Psoas muscle (tissue), 7 donors: ENCODE measurements at regions not wholly inside any gene's neighbourhood (a gene's known extent, or its start where the extent isn't known, plus 50 kb on each side); places are given as distances from the start of the nearest gene placed in this dataset.

Source experiments
- ATAC-seq, 4 donors: fragments of 200-7000 bp; cut with Tn5 transposase; one replicate each; pipeline ENCODE4 v1.9.1; 2020; ENCODE audit warnings: moderate library complexity in 3 of 4, mild to moderate bottlenecking in 2 of 4
- DNase-seq, 2 donors: peaks; one replicate each; pipeline ENCODE4 v3.0.0-alpha.2; 2020
- H3K27ac ChIP-seq: fragments of 200-600 bp; one replicate; pipeline ENCODE4 v1.8.0; 2022
- H3K27me3 ChIP-seq, 3 donors: fragments of 200-600 bp in 1 of 3; one replicate each; pipeline versions ENCODE4 v1.6.1 to v1.8.0; 2013 to 2022; ENCODE audit warnings: low read length in 2 of 3, mild to moderate bottlenecking in 2 of 3, moderate library complexity in 1 of 3; ENCODE audit not compliant: insufficient read depth in 3 of 3
- H3K36me3 ChIP-seq, 2 donors: fragments of 200-600 bp in 1 of 2; one replicate each; pipeline versions ENCODE4 v1.6.1 to v1.8.0; 2013 to 2022; ENCODE audit warnings: low read depth in 1 of 2, mild to moderate bottlenecking in 1 of 2, moderate library complexity in 1 of 2; ENCODE audit not compliant: insufficient read depth in 1 of 2
- H3K4me1 ChIP-seq: fragments of 200-600 bp; one replicate; pipeline ENCODE4 v1.8.0; 2022
- H3K4me3 ChIP-seq: fragments of 200-600 bp; one replicate; pipeline ENCODE4 v1.8.0; 2022; ENCODE audit warnings: mild to moderate bottlenecking
- H3K9me3 ChIP-seq: fragments of 200-600 bp; one replicate; pipeline ENCODE4 v1.8.0; 2022
- CTCF ChIP-seq: fragments of 200-600 bp; IDR thresholded peaks from one replicate; pipeline ENCODE4 v1.8.0; 2022; ENCODE audit warnings: antibody characterized with exemption
- WGBS, 3 donors: extraction: QIAGEN DNeasy Blood & Tissue Kit; methylation state at CpG; one replicate each; pipeline versions ENCODE4 v1.1.6 to v1.1.7; 2013; 5-methylcytosine and 5-hydroxymethylcytosine counted together
- intact Hi-C, 2 donors: fragments of 100-400 bp; cut with DNase I; formaldehyde crosslinking; loops; one replicate each; pipeline versions ENCODE4 v1.11.0 to v1.14.2; 2022
- donor health status: healthy with polysubstance abuse.
- donor health status: DM: no; HTN: no; CAD: no; lungs with moderate emphysema.
- donor health status: Bipolar disorder and iron deficiency.
- donor health status: healthy.
- donor health status: DM: yes; HTN: yes; CAD: no.
- donor health status: DM: no; HTN: no; CAD: no.
- donor health status: DM: yes; HTN: yes; CAD: no.

- no peak for TF ChIP-seq CTCF
- ATAC-seq = no peak
- intact Hi-C loops = no loop called here
- H3K36me3 ChIP-seq = no peaks in the 10 kb centered on the region
- no peaks in the 10 kb centered on the region for H3K9me3 ChIP-seq
- WGBS, 3 donors = 69 to 75% (median 73%) methylated on average over 2 of the region's 2 CpGs
- no peak overlapping the region for H3K27ac ChIP-seq
- no peaks in the 10 kb centered on the region for H3K4me1 ChIP-seq
- H3K27me3 ChIP-seq = peaks cover 0 to 3% (median 0%) of the 10 kb centered on the region in 3 donors
- DNase-seq = no peak
- H3K4me3 ChIP-seq = no peak overlapping the region
Measured at GRCh38 chr7:21355406-21355874, 72.4 kb upstream of the SP4 start.

GRCh38 chr7:21356616-21357015, 71.3 kb upstream of the SP4 start:
- Histone ChIP-seq H3K27ac (no peak overlapping the region), H3K9me3 (no peaks in the 10 kb centered on the region), H3K4me3 (no peak overlapping the region), H3K4me1 (no peaks in the 10 kb centered on the region), H3K36me3 (no peaks in the 10 kb centered on the region), H3K27me3 (peaks cover 0 to 3% (median 0%) of the 10 kb centered on the region in 3 donors)
- ATAC-seq (no peak), DNase-seq (no peak)
- intact Hi-C loops = no loop called here
- no peak for TF ChIP-seq CTCF

- ATAC-seq (no peak), DNase-seq (no peak)
- Histone ChIP-seq H3K27ac (no peak overlapping the region), H3K4me3 (no peak overlapping the region), H3K9me3 (no peaks in the 10 kb centered on the region), H3K4me1 (no peaks in the 10 kb centered on the region), H3K36me3 (no peaks in the 10 kb centered on the region), H3K27me3 (peaks cover 0 to 3% (median 0%) of the 10 kb centered on the region in 3 donors)
- intact Hi-C loops = no loop called here
- WGBS, 3 donors = 69 to 89% (median 75%) methylated on average over 3 of the region's 3 CpGs
- no peak for TF ChIP-seq CTCF
Measured at GRCh38 chr7:21357151-21358097, 70.5 kb upstream of the SP4 start.

GRCh38 chr7:21358648-21359047, 69.2 kb upstream of the SP4 start:
- no peak for TF ChIP-seq CTCF
- intact Hi-C loops = no loop called here
- Histone ChIP-seq H3K27ac (no peak overlapping the region), H3K27me3 (peaks cover 0 to 3% (median 0%) of the 10 kb centered on the region in 3 donors), H3K4me3 (no peak overlapping the region), H3K9me3 (no peaks in the 10 kb centered on the region), H3K4me1 (no peaks in the 10 kb centered on the region), H3K36me3 (no peaks in the 10 kb centered on the region)
- ATAC-seq (no peak), DNase-seq (no peak)
- 34 to 54% (median 35%) methylated on average over 5 of the region's 5 CpGs for WGBS, 3 donors
